ENCODE measurements at regions not wholly inside any gene's neighbourhood (a gene's known extent, or its start where the extent isn't known, plus 50 kb on each side); places are given as distances from the start of the nearest gene placed in this dataset.

DNA sequence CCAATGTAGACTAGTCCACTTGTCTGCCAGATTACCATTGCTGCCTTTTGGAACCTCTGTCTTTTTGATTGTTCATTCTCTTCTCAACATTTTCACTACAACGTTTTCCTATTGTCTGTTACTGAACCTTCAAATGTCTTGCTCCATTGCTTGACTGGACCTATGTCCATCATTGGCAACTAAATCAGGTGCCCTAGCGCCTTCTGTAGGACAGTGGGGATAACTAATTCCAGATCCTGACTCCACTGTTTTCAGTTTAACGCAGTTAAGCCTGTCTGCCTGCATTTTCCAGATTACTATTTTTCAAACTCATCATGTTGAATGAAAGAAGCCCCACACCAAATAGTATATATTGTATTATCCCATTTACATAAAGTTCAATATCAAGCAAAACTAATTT, 433.6 kb downstream of the RNF144B start:
- Histone ChIP-seq H4K5ac (ENCODE audit: low read depth, low read length) (no peak overlapping the region), H3K23ac (ENCODE audit: low read depth, low read length) (no peak overlapping the region), H3K14ac (replicated peaks; ENCODE audit: low read depth, low read length) (no peak overlapping the region), H2AK5ac (ENCODE audit: low read depth, low read length) (no peak overlapping the region), H2AFZ (replicated peaks; ENCODE audit: low read length, poor library complexity) (no peak overlapping the region), H3K4me2 (ENCODE audit: low read depth, low read length) (no peak overlapping the region), H2BK5ac (ENCODE audit: low read depth, low read length, poor library complexity, severe bottlenecking) (no peak overlapping the region), H2AK9ac (replicated peaks; ENCODE audit: low read depth, low read length, poor library complexity) (no peak overlapping the region), H2BK120ac (ENCODE audit: low read depth, low read length) (no peak overlapping the region), H3K36me3 (ENCODE audit: control insufficient read depth, insufficient read depth, low read length) (no peaks in the 10 kb centered on the region), H4K8ac (ENCODE audit: low read depth in 2 of 2, low read length in 2 of 2) (no peak overlapping the region), H3K4me3 (ENCODE audit: insufficient read depth, low read depth, low read length) (no peak overlapping the region), H3K9ac (ENCODE audit: low read depth, low read length) (no peak overlapping the region), H2BK15ac (ENCODE audit: low read depth, low read length) (no peak overlapping the region), H3K27me3 (ENCODE audit: control insufficient read depth, insufficient read depth, low read length) (no peaks in the 10 kb centered on the region), H3K9me3 (ENCODE audit: control insufficient read depth, insufficient read depth, low read length) (peaks cover 11% of the 10 kb centered on the region), H4K20me1 (ENCODE audit: insufficient read depth, low read length) (no peaks in the 10 kb centered on the region), H3K9me1 (ENCODE audit: insufficient read depth, low read length) (no peaks in the 10 kb centered on the region), H3K27ac (ENCODE audit: insufficient read depth, low read length) (no peak overlapping the region), H3K4ac (ENCODE audit: low read depth, low read length) (no peak overlapping the region), H2BK20ac (ENCODE audit: low read depth, low read length) (no peak overlapping the region), H3K18ac (ENCODE audit: low read depth, low read length) (no peak overlapping the region), H3K79me1 (ENCODE audit: low read depth in 1 of 2, low read length in 2 of 2) (no peaks in the 10 kb centered on the region), H3K4me1 (ENCODE audit: control insufficient read depth, insufficient read depth, low read length) (no peaks in the 10 kb centered on the region), H3K56ac (ENCODE audit: extremely low read depth, insufficient read depth, low read length) (no peak overlapping the region), H4K91ac (ENCODE audit: insufficient read depth, low read depth, low read length) (no peak overlapping the region)
- no CpG with 5 or more reads among the region's 3 CpGs for WGBS, 2 experiments (ENCODE audit: extremely low coverage in 2 of 2, insufficient read length in 1 of 2)
- ChIA-PET CTCF (no interaction called here), POLR2A (ENCODE audit: unreplicated experiment) (no interaction called here)
- TF ChIP-seq RFX5 (IDR thresholded peaks at IDR 0.05; ENCODE audit: low read depth, low read length) (no peak), BHLHE40 (IDR thresholded peaks at IDR 0.05; ENCODE audit: low read depth, low read length) (no peak), CEBPB (IDR thresholded peaks at IDR 0.05; ENCODE audit: low read depth, low read length) (no peak), SMC3 (IDR thresholded peaks at IDR 0.05; ENCODE audit: low read depth, low read length) (no peak), FOS (IDR thresholded peaks at IDR 0.05; ENCODE audit: low read depth, low read length) (no peak), POLR2A (IDR thresholded peaks at IDR 0.05; ENCODE audit: low read depth, low read length) (no peak), RAD21 (IDR thresholded peaks at IDR 0.05; ENCODE audit: low read length) (no peak), CHD1 (IDR thresholded peaks at IDR 0.05; ENCODE audit: low read depth, low read length) (no peak), NFE2L2 (IDR thresholded peaks at IDR 0.05; ENCODE audit: low read depth, low read length) (no peak), MXI1 (IDR thresholded peaks at IDR 0.05; ENCODE audit: borderline replicate concordance, low read depth, low read length) (no peak), RCOR1 (IDR thresholded peaks at IDR 0.05; ENCODE audit: insufficient replicate concordance, low read length) (no peak), MAFK (IDR thresholded peaks at IDR 0.05; ENCODE audit: low read depth, low read length) (no peak)
- TF ChIP-seq, protein P1, sequence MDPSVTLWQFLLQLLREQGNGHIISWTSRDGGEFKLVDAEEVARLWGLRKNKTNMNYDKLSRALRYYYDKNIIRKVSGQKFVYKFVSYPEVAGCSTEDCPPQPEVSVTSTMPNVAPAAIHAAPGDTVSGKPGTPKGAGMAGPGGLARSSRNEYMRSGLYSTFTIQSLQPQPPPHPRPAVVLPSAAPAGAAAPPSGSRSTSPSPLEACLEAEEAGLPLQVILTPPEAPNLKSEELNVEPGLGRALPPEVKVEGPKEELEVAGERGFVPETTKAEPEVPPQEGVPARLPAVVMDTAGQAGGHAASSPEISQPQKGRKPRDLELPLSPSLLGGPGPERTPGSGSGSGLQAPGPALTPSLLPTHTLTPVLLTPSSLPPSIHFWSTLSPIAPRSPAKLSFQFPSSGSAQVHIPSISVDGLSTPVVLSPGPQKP (IDR thresholded peaks at IDR 0.05; ENCODE audit: borderline replicate concordance, low read depth, low read length) = no peak
- TF ChIP-seq, protein P2, sequence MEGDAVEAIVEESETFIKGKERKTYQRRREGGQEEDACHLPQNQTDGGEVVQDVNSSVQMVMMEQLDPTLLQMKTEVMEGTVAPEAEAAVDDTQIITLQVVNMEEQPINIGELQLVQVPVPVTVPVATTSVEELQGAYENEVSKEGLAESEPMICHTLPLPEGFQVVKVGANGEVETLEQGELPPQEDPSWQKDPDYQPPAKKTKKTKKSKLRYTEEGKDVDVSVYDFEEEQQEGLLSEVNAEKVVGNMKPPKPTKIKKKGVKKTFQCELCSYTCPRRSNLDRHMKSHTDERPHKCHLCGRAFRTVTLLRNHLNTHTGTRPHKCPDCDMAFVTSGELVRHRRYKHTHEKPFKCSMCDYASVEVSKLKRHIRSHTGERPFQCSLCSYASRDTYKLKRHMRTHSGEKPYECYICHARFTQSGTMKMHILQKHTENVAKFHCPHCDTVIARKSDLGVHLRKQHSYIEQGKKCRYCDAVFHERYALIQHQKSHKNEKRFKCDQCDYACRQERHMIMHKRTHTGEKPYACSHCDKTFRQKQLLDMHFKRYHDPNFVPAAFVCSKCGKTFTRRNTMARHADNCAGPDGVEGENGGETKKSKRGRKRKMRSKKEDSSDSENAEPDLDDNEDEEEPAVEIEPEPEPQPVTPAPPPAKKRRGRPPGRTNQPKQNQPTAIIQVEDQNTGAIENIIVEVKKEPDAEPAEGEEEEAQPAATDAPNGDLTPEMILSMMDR (conservative IDR thresholded peaks at IDR 0.05; ENCODE audit: low read depth, low read length) = no peak
- TF ChIP-seq, protein P3, sequence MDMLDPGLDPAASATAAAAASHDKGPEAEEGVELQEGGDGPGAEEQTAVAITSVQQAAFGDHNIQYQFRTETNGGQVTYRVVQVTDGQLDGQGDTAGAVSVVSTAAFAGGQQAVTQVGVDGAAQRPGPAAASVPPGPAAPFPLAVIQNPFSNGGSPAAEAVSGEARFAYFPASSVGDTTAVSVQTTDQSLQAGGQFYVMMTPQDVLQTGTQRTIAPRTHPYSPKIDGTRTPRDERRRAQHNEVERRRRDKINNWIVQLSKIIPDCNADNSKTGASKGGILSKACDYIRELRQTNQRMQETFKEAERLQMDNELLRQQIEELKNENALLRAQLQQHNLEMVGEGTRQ (IDR thresholded peaks at IDR 0.05; ENCODE audit: low read depth, low read length) = no peak
- no peak for ATAC-seq (ENCODE audit: low read depth)
- dilution Hi-C loops (cut with HindIII; ENCODE audit: low sequenced_read_pairs, unreplicated experiment) (no loop called here), in situ Hi-C loops (cut with MboI; ENCODE audit: low sequenced_read_pairs) (no loop called here), intact Hi-C loops (cut with micrococcal nuclease) (no loop called here)
- no peak for DNase-seq
- BruUV-seq (replicated peaks) = no TSS peak

All from IMR-90 (cell line).